ENCODE measurements at regions not wholly inside any gene's neighbourhood (a gene's known extent, or its start where the extent isn't known, plus 50 kb on each side); places are given as distances from the start of the nearest gene placed in this dataset.
"Not testable (repeated sequence)": the region's sequence is repeated elsewhere in the genome, so short reads cannot be mapped to it uniquely, and the experiment has no call there.

DNA sequence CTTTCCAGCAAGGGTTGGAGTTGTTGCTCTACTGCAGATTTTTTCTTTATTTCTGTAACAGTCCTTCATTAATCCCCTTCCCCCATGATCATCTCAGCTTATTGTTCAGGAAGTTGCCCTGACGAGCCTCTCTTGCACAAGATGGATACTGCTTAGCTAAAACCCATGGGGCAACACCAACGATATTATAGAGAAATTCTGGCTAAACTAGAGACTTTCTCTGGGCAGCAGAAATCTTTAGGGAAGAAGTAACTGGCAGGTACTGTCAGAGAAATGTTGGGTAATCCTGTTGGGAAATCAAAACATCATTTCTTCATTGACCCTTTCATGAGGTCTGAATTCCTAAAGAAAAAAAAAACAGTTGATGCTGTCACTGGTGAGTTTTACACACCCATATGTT lies 921.3 kb downstream of the NLGN4X start:
- H3K4me3 ChIP-seq (ENCODE audit: low read depth, low read length): no peak overlapping the region
- DNase-seq (ENCODE audit: low read depth): no peak
- TF ChIP-seq, protein P1, sequence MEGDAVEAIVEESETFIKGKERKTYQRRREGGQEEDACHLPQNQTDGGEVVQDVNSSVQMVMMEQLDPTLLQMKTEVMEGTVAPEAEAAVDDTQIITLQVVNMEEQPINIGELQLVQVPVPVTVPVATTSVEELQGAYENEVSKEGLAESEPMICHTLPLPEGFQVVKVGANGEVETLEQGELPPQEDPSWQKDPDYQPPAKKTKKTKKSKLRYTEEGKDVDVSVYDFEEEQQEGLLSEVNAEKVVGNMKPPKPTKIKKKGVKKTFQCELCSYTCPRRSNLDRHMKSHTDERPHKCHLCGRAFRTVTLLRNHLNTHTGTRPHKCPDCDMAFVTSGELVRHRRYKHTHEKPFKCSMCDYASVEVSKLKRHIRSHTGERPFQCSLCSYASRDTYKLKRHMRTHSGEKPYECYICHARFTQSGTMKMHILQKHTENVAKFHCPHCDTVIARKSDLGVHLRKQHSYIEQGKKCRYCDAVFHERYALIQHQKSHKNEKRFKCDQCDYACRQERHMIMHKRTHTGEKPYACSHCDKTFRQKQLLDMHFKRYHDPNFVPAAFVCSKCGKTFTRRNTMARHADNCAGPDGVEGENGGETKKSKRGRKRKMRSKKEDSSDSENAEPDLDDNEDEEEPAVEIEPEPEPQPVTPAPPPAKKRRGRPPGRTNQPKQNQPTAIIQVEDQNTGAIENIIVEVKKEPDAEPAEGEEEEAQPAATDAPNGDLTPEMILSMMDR (conservative IDR thresholded peaks at IDR 0.05; ENCODE audit: low read depth, low read length): no peak

DNA sequence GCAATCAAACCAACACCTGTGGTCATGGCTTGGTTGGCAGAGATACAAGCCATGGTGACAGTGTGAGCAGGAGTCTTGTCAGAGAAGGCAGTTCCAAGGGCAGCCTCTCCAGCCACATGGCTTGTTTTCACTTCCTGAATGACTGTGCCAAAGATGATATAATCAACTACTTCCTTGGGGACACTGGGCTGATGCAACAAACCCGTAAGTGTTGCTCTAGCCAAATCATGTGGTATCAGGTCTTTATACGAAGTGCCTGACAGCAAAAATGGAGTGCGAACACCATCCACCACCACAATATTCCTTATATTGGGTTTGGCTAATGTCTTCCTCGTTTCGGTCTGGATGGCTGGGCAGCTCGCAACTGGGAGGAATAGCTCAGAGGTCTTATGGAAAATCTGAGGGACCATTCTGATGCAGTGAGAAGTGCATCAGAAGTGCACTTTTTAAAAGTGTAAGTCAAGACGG lies 922.0 kb downstream of the NLGN4X start:
- TF ChIP-seq, protein P1 (conservative IDR thresholded peaks at IDR 0.05; ENCODE audit: low read depth, low read length): no peak
- no peak overlapping the region for H3K4me3 ChIP-seq (ENCODE audit: low read depth, low read length)
- no peak for DNase-seq (ENCODE audit: low read depth)

DNA sequence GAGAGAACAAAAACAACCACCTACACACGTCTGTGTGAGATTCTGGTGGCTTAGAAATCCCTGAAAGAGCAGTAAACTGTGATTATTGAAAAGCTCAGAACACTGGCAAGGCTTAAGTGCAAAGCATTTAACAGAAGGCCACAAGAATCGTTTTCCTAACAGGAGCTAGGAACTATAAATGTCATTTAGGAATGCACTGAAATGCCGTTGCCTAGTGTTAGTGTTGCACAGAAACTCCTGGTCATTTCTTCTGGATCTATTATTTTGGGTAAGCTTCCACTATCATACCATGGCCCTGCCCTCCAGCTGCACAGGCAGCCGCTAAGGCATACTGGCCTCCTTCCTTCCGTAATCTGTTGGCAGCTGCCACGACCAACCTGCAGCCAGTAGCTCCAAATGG lies 923.2 kb downstream of the NLGN4X start:
- no peak for DNase-seq (ENCODE audit: low read depth)
- TF ChIP-seq, protein P1 (conservative IDR thresholded peaks at IDR 0.05; ENCODE audit: low read depth, low read length): no peak
- no peak overlapping the region for H3K4me3 ChIP-seq (ENCODE audit: low read depth, low read length)

DNA sequence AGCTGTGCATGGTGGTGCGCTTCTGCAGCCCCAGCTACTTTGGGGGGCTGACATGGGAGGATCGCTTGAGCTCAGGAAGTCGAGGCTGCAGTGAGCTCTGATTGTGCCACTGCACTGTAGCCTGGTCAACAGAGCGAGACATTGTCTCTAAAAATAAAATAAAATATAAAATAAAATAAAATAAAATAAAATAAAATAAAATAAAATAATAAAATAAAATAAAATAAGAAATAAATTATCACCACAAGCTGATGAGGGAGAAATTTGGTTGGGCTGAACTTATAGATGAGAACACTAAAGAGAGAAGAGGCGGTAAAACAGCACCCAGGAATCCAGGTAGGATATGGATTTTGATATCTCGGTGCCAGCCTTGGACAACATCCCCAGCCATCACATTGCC lies 933.7 kb downstream of the NLGN4X start:
- TF ChIP-seq, protein P1 (conservative IDR thresholded peaks at IDR 0.05; ENCODE audit: low read depth, low read length): no peak
- no peak for DNase-seq (ENCODE audit: low read depth)
- H3K4me3 ChIP-seq (ENCODE audit: low read depth, low read length): no peak overlapping the region

DNA sequence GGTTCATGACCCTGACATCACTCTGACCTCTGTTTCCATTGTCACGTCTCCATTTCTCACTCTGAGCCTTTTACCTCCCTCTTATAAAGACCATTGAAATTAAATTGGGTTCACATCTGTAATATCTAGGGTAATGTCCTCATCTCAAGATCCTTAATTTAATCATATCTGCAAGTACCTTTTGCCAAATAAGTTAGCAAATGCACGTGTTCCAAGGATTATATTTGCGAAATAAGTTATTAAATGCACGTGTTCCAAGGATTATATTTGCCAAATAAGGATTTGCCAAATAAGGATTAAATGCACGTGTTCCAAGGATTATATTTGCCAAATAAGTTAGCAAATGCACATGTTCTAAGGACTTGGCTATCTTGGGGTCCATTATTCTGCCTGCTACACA lies 938.0 kb downstream of the NLGN4X start:
- no peak for DNase-seq (ENCODE audit: low read depth)
- H3K4me3 ChIP-seq (ENCODE audit: low read depth, low read length): no peak overlapping the region
- TF ChIP-seq, protein P1 (conservative IDR thresholded peaks at IDR 0.05; ENCODE audit: low read depth, low read length): no peak

DNA sequence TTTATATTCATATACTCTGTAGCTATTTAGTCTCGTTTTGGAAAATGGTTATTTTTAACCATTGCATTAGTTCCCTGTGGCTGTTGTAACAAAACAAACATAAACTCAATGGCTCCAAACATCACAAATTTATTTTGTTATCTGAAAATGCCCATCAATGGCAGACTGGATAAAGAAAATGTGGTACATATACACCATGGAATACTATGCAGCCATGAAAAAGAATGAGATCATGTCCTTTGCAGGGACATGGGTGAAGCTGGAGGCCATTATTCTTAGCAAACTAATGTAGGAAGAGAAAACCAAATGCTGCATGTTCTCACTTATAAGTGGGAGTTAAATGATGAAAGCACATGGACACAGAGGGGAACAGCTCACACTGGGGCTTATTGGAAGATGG lies 938.7 kb downstream of the NLGN4X start:
- not testable (repeated sequence) for DNase-seq (ENCODE audit: low read depth); H3K4me3 ChIP-seq (ENCODE audit: low read depth, low read length)

DNA sequence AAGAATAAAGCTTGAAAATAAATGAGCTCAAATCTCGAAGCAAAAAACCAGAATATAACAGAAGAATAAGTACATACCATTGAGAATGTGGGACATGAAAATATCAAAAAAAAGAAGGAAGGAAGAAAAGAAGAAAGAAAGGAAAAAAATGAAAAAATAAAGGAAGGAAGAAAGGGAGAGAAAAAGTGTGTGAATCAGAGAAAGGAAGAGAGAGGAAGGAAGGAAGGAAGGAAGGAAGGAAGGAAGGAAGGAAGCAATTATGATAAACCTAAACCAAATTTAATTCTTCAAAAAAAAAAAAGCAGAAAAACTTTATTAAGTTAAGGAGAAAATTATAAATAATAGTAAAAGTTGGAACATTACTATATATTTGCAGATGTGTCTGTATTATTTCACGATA lies 949.8 kb downstream of the NLGN4X start:
- H3K4me3 ChIP-seq (ENCODE audit: low read depth, low read length): no peak overlapping the region
- TF ChIP-seq, protein P1 (conservative IDR thresholded peaks at IDR 0.05; ENCODE audit: low read depth, low read length): no peak
- DNase-seq (ENCODE audit: low read depth): no peak
